Neural cell (in vitro differentiated cells): ENCODE measurements at regions not wholly inside any gene's neighbourhood (a gene's known extent, or its start where the extent isn't known, plus 50 kb on each side); places are given as distances from the start of the nearest gene placed in this dataset.

Source experiments
- H2AFZ ChIP-seq: fragments of 200-600, 300-800 bp; sonication (generic), shearing (Covaris generic); 2 replicates; pipeline ENCODE4 v1.6.0; 2014; ENCODE audit warnings: low read depth, mild to moderate bottlenecking, antibody characterized with exemption, low read length, moderate library complexity
- H3F3A ChIP-seq: fragments of 200-600 bp; shearing (Covaris generic); 2 replicates; pipeline ENCODE4 v1.6.1; 2016; ENCODE audit warnings: mild to moderate bottlenecking, moderate library complexity, mixed read lengths, antibody characterized with exemption, low read length; ENCODE audit not compliant: insufficient read depth, poor library complexity, severe bottlenecking
- H3K27ac ChIP-seq: fragments of 200-600, 300-800 bp; sonication (generic), shearing (Covaris generic); 2 replicates; pipeline ENCODE4 v1.5.1; 2014; ENCODE audit warnings: mild to moderate bottlenecking, low read length, moderate library complexity
- H3K27me3 ChIP-seq: fragments of 300-800, 200-600 bp; sonication (generic), shearing (Covaris generic); 2 replicates; pipeline ENCODE4 v1.6.0; 2014; ENCODE audit warnings: mild to moderate bottlenecking, low read depth, low read length, moderate library complexity; ENCODE audit not compliant: insufficient read depth
- H3K36me3 ChIP-seq: fragments of 300-800, 200-600 bp; sonication (generic), shearing (Covaris generic); 2 replicates; pipeline ENCODE4 v1.5.1; 2014; ENCODE audit warnings: mild to moderate bottlenecking, antibody characterized with exemption, low read length, moderate library complexity; ENCODE audit not compliant: insufficient read depth
- H3K4me2 ChIP-seq: fragments of 300-800, 200-600 bp; sonication (generic), shearing (Covaris generic); 2 replicates; pipeline ENCODE4 v1.6.0; 2014; ENCODE audit warnings: mild to moderate bottlenecking, low read length
- H3K4me3 ChIP-seq: fragments of 300-800, 200-600 bp; sonication (generic), shearing (Covaris generic); 2 replicates; pipeline ENCODE4 v1.5.1; 2014; ENCODE audit warnings: mild to moderate bottlenecking, low read length, moderate library complexity
- H3K79me2 ChIP-seq: fragments of 200-600 bp; shearing (Covaris generic); replicated peaks from 2 replicates; pipeline ENCODE4 v1.6.0; 2014; ENCODE audit warnings: mild to moderate bottlenecking, low read length, moderate library complexity; ENCODE audit not compliant: insufficient read depth
- H3K9ac ChIP-seq: fragments of 300-800, 200-600 bp; sonication (generic), shearing (Covaris generic); 2 replicates; pipeline ENCODE4 v1.6.1; 2016; ENCODE audit warnings: mild to moderate bottlenecking, low read length, mixed read lengths
- H3K9me2 ChIP-seq: fragments of 200-600 bp; shearing (Covaris generic); 2 replicates; pipeline ENCODE4 v1.6.1; 2016; ENCODE audit warnings: mild to moderate bottlenecking, low read length, mixed read lengths; ENCODE audit not compliant: insufficient read depth
- H3K9me3 ChIP-seq: fragments of 200-600, 300-800 bp; sonication (generic), shearing (Covaris generic); 2 replicates; pipeline ENCODE4 v1.6.1; 2016; ENCODE audit warnings: mild to moderate bottlenecking, mixed run types, low read length, moderate library complexity, mixed read lengths
- H4K20me1 ChIP-seq: fragments of 200-600 bp; shearing (Covaris generic); 2 replicates; pipeline ENCODE4 v1.6.1; 2016; ENCODE audit warnings: mild to moderate bottlenecking, mixed run types; ENCODE audit not compliant: insufficient read depth
- EP300 ChIP-seq: fragments of 450-650 bp; conservative IDR thresholded peaks from 2 replicates; pipeline ENCODE4 v1.6.1; 2014; ENCODE audit warnings: antibody characterized with exemption, mild to moderate bottlenecking, moderate library complexity; ENCODE audit not compliant: poor library complexity, severe bottlenecking
- EZH2 ChIP-seq: fragments of 200-600, 300-800 bp; shearing (Covaris generic), sonication (generic); IDR thresholded peaks from 2 replicates; pipeline ENCODE4 v1.6.1; 2014; ENCODE audit warnings: antibody characterized with exemption, low read length, borderline replicate concordance, mild to moderate bottlenecking; ENCODE audit not compliant: insufficient read depth, poor library complexity, severe bottlenecking
- MXI1 ChIP-seq: fragments of 450-650 bp; conservative IDR thresholded peaks from 2 replicates; pipeline ENCODE4 v1.6.1; 2014; ENCODE audit warnings: antibody characterized with exemption, mild to moderate bottlenecking; ENCODE audit not compliant: poor library complexity, severe bottlenecking
- POLR2AphosphoS5 ChIP-seq: IDR thresholded peaks from 2 replicates; pipeline ENCODE4 v1.6.1; 2012
- RAD21 ChIP-seq: fragments of 450-650 bp; conservative IDR thresholded peaks from 2 replicates; pipeline ENCODE4 v1.6.1; 2014; ENCODE audit warnings: antibody characterized with exemption, mild to moderate bottlenecking, moderate library complexity
- REST ChIP-seq: IDR thresholded peaks from 2 replicates; pipeline ENCODE4 v1.6.1; 2012; ENCODE audit warnings: borderline replicate concordance
- SMC3 ChIP-seq: fragments of 450-650 bp; conservative IDR thresholded peaks from 2 replicates; pipeline ENCODE4 v1.6.1; 2014; ENCODE audit warnings: antibody characterized with exemption, mild to moderate bottlenecking, moderate library complexity; ENCODE audit not compliant: poor library complexity
- TAF1 ChIP-seq: IDR thresholded peaks from 2 replicates; pipeline ENCODE4 v1.6.1; 2012; ENCODE audit warnings: low read depth
- TF ChIP-seq, protein P1 (sequence below): fragments of 450-650 bp; IDR thresholded peaks from 2 replicates; pipeline ENCODE4 v1.5.1; 2014; ENCODE audit warnings: antibody characterized with exemption, mild to moderate bottlenecking, moderate library complexity; ENCODE audit not compliant: poor library complexity, severe bottlenecking

- TF ChIP-seq TAF1 (no peak), REST (no peak), EZH2 (no peak), RAD21 (no peak), POLR2AphosphoS5 (no peak), EP300 (no peak), MXI1 (no peak), SMC3 (no peak)
- TF ChIP-seq, protein P1, sequence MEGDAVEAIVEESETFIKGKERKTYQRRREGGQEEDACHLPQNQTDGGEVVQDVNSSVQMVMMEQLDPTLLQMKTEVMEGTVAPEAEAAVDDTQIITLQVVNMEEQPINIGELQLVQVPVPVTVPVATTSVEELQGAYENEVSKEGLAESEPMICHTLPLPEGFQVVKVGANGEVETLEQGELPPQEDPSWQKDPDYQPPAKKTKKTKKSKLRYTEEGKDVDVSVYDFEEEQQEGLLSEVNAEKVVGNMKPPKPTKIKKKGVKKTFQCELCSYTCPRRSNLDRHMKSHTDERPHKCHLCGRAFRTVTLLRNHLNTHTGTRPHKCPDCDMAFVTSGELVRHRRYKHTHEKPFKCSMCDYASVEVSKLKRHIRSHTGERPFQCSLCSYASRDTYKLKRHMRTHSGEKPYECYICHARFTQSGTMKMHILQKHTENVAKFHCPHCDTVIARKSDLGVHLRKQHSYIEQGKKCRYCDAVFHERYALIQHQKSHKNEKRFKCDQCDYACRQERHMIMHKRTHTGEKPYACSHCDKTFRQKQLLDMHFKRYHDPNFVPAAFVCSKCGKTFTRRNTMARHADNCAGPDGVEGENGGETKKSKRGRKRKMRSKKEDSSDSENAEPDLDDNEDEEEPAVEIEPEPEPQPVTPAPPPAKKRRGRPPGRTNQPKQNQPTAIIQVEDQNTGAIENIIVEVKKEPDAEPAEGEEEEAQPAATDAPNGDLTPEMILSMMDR = no peak
- Histone ChIP-seq H3K4me2 (no peak overlapping the region), H3K9me2 (no peaks in the 10 kb centered on the region), H4K20me1 (no peaks in the 10 kb centered on the region), H3K27me3 (no peaks in the 10 kb centered on the region), H3F3A (no peaks in the 10 kb centered on the region), H2AFZ (no peak overlapping the region), H3K27ac (no peak overlapping the region), H3K9me3 (no peaks in the 10 kb centered on the region), H3K36me3 (no peaks in the 10 kb centered on the region), H3K9ac (no peak overlapping the region), H3K79me2 (no peaks in the 10 kb centered on the region), H3K4me3 (no peak overlapping the region)
Observed at GRCh38 chr11:112503410-112503809, 242.8 kb upstream of the PLET1 start.

DNA sequence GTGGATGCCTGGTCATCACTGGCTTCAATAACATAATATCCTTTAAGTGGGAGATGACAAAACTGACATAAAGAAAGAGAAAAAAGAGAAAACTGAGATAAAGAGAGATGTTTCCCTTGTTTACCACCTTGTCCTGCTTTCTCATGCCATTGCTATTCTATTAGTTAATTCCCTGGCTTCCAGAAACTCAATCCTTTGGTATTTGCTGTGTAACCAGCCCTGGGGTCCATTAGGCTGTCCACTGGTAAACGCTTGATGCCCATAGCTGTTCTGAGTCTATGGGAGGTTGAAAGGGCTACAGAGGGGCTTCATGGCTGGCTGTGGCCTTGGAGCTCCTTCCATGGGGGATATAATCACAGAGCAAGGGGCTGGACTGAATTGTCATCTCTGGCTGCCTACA is 243.4 kb upstream of the PLET1 start:
- Histone ChIP-seq H3K4me2 (no peak overlapping the region), H4K20me1 (no peaks in the 10 kb centered on the region), H3K27ac (no peak overlapping the region), H3K36me3 (no peaks in the 10 kb centered on the region), H3K27me3 (no peaks in the 10 kb centered on the region), H3K9me2 (no peaks in the 10 kb centered on the region), H3K9ac (no peak overlapping the region), H3K9me3 (no peaks in the 10 kb centered on the region), H2AFZ (no peak overlapping the region), H3F3A (no peaks in the 10 kb centered on the region), H3K79me2 (no peaks in the 10 kb centered on the region), H3K4me3 (no peak overlapping the region)
- TF ChIP-seq EZH2 (no peak), RAD21 (no peak), EP300 (no peak), SMC3 (no peak), TAF1 (no peak), REST (no peak), POLR2AphosphoS5 (no peak), MXI1 (no peak)
- TF ChIP-seq, protein P1 = no peak
